Ovary (tissue), 3 donors: ENCODE measurements at regions not wholly inside any gene's neighbourhood (a gene's known extent, or its start where the extent isn't known, plus 50 kb on each side); places are given as distances from the start of the nearest gene placed in this dataset.

Experiments used
- EP300 ChIP-seq: sonication (generic); formaldehyde crosslinking; IDR thresholded peaks from one replicate; pipeline ENCODE4 v1.6.1; 2017; ENCODE audit warnings: antibody characterized with exemption
- POLR2A ChIP-seq: fragments of 450-650 bp; IDR thresholded peaks from one replicate; pipeline ENCODE4 v1.6.1; 2017; ENCODE audit warnings: antibody characterized with exemption, mild to moderate bottlenecking, moderate library complexity
- TF ChIP-seq, protein P1 (sequence below), 3 donors: fragments of 450-650 bp in 2 of 3; fragments of 200-600 bp in 1 of 3; IDR thresholded peaks; one replicate each; pipeline versions ENCODE4 v1.5.1 to v1.8.0; 2016 to 2022; ENCODE audit warnings: antibody characterized with exemption in 3 of 3, mild to moderate bottlenecking in 1 of 3
- donor health status: DM: no; HTN: no; CAD: no.

DNA sequence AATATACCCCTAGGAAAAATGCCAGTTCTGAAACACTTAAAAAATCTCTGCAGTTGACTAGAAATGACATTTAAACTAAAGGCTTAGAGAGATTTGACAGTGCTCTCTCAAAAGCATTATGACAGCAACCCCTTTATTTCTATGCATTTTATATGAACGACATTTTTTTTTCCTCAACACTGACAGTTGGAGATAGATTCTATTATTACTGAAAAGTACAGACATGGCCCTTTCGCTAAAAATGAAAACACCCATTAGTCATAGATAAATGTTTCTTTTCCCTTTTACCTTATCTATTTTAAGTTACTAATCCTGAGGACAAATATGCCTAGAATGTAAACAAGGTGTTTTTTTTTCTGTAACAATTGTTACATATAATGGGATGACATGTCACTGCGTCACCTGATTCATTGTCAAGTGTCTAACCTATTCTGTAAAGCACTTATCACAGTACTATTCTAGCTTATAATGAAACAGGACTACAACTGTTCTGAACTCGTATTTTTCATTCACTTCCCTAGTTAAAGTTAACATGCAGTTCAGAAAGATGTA lies 1169.6 kb upstream of the CRIM1 start:
- TF ChIP-seq, protein P1, sequence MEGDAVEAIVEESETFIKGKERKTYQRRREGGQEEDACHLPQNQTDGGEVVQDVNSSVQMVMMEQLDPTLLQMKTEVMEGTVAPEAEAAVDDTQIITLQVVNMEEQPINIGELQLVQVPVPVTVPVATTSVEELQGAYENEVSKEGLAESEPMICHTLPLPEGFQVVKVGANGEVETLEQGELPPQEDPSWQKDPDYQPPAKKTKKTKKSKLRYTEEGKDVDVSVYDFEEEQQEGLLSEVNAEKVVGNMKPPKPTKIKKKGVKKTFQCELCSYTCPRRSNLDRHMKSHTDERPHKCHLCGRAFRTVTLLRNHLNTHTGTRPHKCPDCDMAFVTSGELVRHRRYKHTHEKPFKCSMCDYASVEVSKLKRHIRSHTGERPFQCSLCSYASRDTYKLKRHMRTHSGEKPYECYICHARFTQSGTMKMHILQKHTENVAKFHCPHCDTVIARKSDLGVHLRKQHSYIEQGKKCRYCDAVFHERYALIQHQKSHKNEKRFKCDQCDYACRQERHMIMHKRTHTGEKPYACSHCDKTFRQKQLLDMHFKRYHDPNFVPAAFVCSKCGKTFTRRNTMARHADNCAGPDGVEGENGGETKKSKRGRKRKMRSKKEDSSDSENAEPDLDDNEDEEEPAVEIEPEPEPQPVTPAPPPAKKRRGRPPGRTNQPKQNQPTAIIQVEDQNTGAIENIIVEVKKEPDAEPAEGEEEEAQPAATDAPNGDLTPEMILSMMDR (IDR thresholded peaks at IDR 0.05), result no peak
- no peak for TF ChIP-seq EP300
- no peak for TF ChIP-seq POLR2A
